ENCODE measurements at regions not wholly inside any gene's neighbourhood (a gene's known extent, or its start where the extent isn't known, plus 50 kb on each side); places are given as distances from the start of the nearest gene placed in this dataset.

DNA sequence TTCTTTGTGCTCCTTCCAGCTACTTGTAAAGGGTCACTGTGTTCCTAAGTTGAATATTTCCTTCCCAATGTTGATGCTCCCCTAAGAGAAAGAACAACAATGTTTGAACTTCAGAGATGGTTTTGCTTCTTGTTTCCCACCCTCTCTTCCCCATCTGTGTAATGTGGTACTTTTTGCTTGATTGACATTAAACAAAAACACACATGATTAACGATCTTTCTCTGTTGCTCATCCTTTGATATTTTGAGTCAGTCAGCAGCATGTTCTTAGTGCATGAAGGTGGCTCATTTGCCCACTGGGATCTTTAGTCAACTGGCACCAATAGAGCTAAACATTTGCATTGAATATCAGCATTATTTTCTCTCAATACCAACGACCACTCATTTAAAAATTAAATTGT is 313.0 kb upstream of the RIOK2 start:
- no peaks in the 10 kb centered on the region for H3K27me3 ChIP-seq (replicated peaks; ENCODE audit: insufficient read depth)
- TF ChIP-seq, protein P1, sequence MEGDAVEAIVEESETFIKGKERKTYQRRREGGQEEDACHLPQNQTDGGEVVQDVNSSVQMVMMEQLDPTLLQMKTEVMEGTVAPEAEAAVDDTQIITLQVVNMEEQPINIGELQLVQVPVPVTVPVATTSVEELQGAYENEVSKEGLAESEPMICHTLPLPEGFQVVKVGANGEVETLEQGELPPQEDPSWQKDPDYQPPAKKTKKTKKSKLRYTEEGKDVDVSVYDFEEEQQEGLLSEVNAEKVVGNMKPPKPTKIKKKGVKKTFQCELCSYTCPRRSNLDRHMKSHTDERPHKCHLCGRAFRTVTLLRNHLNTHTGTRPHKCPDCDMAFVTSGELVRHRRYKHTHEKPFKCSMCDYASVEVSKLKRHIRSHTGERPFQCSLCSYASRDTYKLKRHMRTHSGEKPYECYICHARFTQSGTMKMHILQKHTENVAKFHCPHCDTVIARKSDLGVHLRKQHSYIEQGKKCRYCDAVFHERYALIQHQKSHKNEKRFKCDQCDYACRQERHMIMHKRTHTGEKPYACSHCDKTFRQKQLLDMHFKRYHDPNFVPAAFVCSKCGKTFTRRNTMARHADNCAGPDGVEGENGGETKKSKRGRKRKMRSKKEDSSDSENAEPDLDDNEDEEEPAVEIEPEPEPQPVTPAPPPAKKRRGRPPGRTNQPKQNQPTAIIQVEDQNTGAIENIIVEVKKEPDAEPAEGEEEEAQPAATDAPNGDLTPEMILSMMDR (IDR thresholded peaks at IDR 0.05) = no peak
- H3K9me3 ChIP-seq = no peaks in the 10 kb centered on the region
- ATAC-seq (ENCODE audit: insufficient number of reproducible peaks, low FRiP score, low read depth) = no peak
- H3K36me3 ChIP-seq = no peaks in the 10 kb centered on the region
- H3K27ac ChIP-seq = no peak overlapping the region
- DNase-seq (ENCODE audit: low spot score) = no peak
- no peak overlapping the region for H3K4me3 ChIP-seq
- H3K4me1 ChIP-seq (ENCODE audit: control insufficient read depth in 1 of 2, low read depth in 2 of 2) = peaks cover 5 to 13% of the 10 kb centered on the region in 2 donors

DNA sequence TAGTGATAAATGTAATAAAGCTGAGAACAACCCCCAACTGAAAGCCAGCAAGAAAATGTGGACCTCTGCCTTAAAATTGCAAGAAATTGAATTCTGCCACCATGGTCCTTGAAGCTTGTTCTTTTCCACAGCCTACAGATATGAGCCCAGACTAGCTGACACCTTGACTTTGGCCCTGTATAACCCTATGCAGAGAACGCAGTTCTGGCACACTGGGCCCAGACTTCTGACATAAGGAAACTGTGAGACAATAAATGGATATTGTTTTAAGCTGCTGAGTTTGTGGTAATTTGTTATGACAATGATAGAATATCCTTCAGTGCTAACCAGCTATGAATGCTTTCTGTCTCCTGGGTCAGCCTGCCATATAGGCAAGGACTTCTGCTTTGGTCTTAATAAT is 315.6 kb upstream of the RIOK2 start:
- Histone ChIP-seq H3K9me3 (no peaks in the 10 kb centered on the region), H3K27ac (no peak overlapping the region), H3K4me3 (no peak overlapping the region), H3K4me1 (ENCODE audit: control insufficient read depth in 1 of 2, low read depth in 2 of 2) (peaks cover 8 to 31% of the 10 kb centered on the region in 2 donors), H3K36me3 (no peaks in the 10 kb centered on the region), H3K27me3 (replicated peaks; ENCODE audit: insufficient read depth) (no peaks in the 10 kb centered on the region)
- TF ChIP-seq, protein P1 (IDR thresholded peaks at IDR 0.05) = no peak
- DNase-seq (ENCODE audit: low spot score) (no peak), ATAC-seq (ENCODE audit: insufficient number of reproducible peaks, low FRiP score, low read depth) (no peak)

DNA sequence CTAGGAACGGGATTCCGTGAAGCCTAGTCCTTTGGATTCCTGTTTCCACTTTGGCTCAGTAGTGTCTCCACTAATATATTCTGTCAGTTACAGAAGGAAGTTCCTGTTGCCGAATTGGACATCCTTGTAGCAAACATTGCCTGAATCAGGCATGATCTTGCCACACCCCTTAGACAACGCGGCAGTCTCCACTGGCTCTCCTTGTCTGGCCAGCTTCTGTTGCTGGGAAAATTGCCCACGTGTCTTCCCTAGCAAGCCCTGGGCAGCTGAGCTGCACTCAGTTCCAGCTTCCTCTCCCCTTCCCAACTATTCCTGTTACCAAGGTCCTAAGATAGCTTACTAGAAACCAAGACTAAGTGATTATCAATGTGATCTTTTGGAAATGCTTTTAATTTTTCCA is 316.6 kb upstream of the RIOK2 start:
- peaks cover 8 to 31% of the 10 kb centered on the region in 2 donors for H3K4me1 ChIP-seq (ENCODE audit: control insufficient read depth in 1 of 2, low read depth in 2 of 2)
- DNase-seq (ENCODE audit: low spot score) = no peak
- no peak overlapping the region for H3K4me3 ChIP-seq
- H3K27me3 ChIP-seq (replicated peaks; ENCODE audit: insufficient read depth) = no peaks in the 10 kb centered on the region
- TF ChIP-seq, protein P1 (IDR thresholded peaks at IDR 0.05) = no peak
- H3K9me3 ChIP-seq = no peaks in the 10 kb centered on the region
- H3K27ac ChIP-seq = no peak overlapping the region
- no peaks in the 10 kb centered on the region for H3K36me3 ChIP-seq
- no peak for ATAC-seq (ENCODE audit: insufficient number of reproducible peaks, low FRiP score, low read depth)

DNA sequence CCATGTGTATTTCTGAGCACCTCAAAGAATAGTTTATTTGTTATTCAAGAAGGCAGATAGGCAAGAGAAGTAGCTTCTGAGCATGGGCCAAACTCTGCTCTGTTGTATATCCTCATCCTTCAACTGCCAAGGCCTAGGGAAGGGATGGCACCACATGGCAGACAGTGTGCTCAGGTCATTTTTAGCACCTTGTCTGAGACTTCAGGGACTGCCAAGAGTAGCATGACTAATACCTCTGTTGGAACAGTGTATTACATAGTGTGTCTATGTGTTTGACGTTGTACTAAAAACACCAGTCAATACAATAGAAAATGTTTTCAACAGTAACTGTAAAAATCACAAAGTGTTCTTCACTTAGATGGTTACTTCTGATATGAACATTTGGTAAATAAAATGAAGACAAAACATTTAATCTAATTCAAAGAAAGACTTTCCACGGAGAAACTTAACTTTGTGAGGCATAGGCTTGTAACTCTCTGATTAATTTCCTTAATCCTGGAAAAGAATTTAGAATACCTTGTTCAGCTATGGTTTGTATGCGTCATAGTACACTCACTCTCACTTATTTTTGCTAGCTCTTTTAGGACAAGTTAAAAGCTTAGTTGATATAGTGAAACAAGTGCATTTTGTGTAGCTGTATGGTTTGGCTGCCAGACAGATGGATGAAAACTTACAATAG is 318.4 kb upstream of the RIOK2 start:
- no peak for ATAC-seq (ENCODE audit: insufficient number of reproducible peaks, low FRiP score, low read depth)
- DNase-seq (ENCODE audit: low spot score) = no peak
- Histone ChIP-seq H3K27ac (no peak overlapping the region), H3K36me3 (no peaks in the 10 kb centered on the region), H3K4me3 (no peak overlapping the region), H3K9me3 (no peaks in the 10 kb centered on the region), H3K27me3 (replicated peaks; ENCODE audit: insufficient read depth) (no peaks in the 10 kb centered on the region), H3K4me1 (ENCODE audit: control insufficient read depth in 1 of 2, low read depth in 2 of 2) (peaks cover 8 to 31% of the 10 kb centered on the region in 2 donors)
- TF ChIP-seq, protein P1 (IDR thresholded peaks at IDR 0.05) = no peak

DNA sequence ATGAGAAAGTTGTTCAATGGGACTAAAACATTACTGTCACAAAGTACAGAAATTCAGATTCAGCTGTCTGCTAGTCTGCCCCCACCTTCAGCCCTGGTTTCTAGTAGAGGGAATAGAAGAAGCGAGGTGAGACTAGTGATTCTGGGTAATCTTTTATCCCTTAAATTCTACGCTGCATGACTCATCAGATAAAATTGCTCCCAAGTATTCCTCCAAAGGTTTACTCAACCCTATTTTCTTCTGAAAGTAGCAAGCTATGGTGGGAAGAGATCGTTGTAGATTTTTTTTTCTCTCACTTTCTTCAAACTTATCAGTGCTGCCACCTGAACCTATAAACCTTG is 318.9 kb upstream of the RIOK2 start:
- Histone ChIP-seq H3K4me3 (no peak overlapping the region), H3K27me3 (replicated peaks; ENCODE audit: insufficient read depth) (no peaks in the 10 kb centered on the region), H3K36me3 (no peaks in the 10 kb centered on the region), H3K4me1 (ENCODE audit: control insufficient read depth in 1 of 2, low read depth in 2 of 2) (peaks cover 8 to 31% of the 10 kb centered on the region in 2 donors), H3K27ac (no peak overlapping the region), H3K9me3 (no peaks in the 10 kb centered on the region)
- DNase-seq (ENCODE audit: low spot score) = no peak
- TF ChIP-seq, protein P1 (IDR thresholded peaks at IDR 0.05) = no peak
- ATAC-seq (ENCODE audit: insufficient number of reproducible peaks, low FRiP score, low read depth) = no peak

Measured in thoracic aorta (tissue), 2 donors.